Activated CD4-positive, alpha-beta memory T cell treated with anti-CD3 and anti-CD28 coated beads, Interleukin-2, amount 10 ng/mL, durations not matched to agents 7 days and 5 days (primary cell): ENCODE measurements at regions not wholly inside any gene's neighbourhood (a gene's known extent, or its start where the extent isn't known, plus 50 kb on each side); places are given as distances from the start of the nearest gene placed in this dataset.
"Not testable (repeated sequence)": the region's sequence is repeated elsewhere in the genome, so short reads cannot be mapped to it uniquely, and the experiment has no call there.

Experiments
- CTCF ChIA-PET: fragments of 350-600 bp; sonication (Branson Sonifier 250); formaldehyde crosslinking; loops from one replicate; lab custom pipeline; 2021; ENCODE audit warnings: antibody characterized with exemption, inconsistent platforms; lab: Charles Lee
- POLR2A ChIA-PET: fragments of 350-600 bp; sonication (Branson Sonifier 250); formaldehyde crosslinking; loops from one replicate; lab custom pipeline; 2021; ENCODE audit warnings: antibody characterized with exemption; lab: Charles Lee
- DNase-seq: peaks from one replicate; pipeline ENCODE4 v3.0.0-alpha.2; 2020
- H3K27ac Mint-ChIP-seq: one replicate; pipeline ENCODE4 v1.8.0; 2021; ENCODE audit warnings: mild to moderate bottlenecking, mixed read lengths
- H3K27me3 Mint-ChIP-seq: one replicate; pipeline ENCODE4 v1.8.0; 2021; ENCODE audit warnings: mixed read lengths
- H3K36me3 Mint-ChIP-seq: one replicate; pipeline ENCODE4 v1.8.0; 2021; ENCODE audit warnings: low read depth, mixed read lengths
- H3K4me1 Mint-ChIP-seq: one replicate; pipeline ENCODE4 v1.8.0; 2021; ENCODE audit warnings: mixed read lengths
- H3K4me3 Mint-ChIP-seq: one replicate; pipeline ENCODE4 v1.8.0; 2021; ENCODE audit warnings: mild to moderate bottlenecking, mixed read lengths
- H3K9me3 Mint-ChIP-seq: one replicate; pipeline ENCODE4 v1.8.0; 2021; ENCODE audit warnings: mixed read lengths

DNA sequence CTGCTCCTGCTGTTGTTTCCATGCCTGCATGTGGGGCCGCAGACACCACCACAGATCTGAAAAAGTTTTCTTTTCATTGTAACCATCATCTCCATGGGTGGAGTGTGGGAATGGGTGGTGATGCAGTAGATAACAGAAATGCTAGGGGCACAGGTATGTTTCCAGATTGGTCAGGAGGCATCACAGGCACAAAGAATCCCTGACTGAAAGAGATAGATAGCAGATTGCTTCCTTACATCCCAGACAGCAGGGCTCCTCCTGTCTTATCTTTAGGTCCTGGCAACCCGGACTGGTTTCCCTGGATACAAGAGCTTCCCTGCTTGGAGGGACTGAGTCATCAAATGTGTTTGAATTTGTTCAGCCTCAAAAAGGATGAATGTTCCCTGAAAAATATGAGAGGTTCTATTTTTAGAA is 1937.6 kb downstream of the PCDH9 start:
- Mint-ChIP-seq H3K9me3 (no peaks in the 10 kb centered on the region), H3K4me1 (no peaks in the 10 kb centered on the region)
- POLR2A ChIA-PET: no interaction called here

DNA sequence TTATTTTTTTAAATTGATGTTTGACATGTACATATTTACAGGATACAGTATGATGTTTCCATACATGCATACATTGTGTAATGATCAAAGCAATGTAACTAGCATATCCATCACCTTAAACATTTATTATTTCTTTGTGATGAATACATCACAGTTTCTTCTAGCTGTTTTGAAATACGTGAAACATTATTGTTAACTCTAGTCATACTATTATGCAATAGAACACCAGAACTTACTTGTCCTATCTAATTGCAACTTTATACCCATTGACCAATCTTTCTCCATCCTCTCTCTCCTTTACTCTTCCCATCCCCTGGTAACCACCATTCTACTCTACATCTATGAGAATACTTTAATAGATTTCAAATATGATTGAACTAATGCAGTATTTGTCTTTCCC is 1942.7 kb downstream of the PCDH9 start:
- ChIA-PET CTCF (no interaction called here), POLR2A (no interaction called here)
- no peak overlapping the region for H3K4me3 Mint-ChIP-seq
- H3K27ac Mint-ChIP-seq: no peak overlapping the region
- H3K27me3 Mint-ChIP-seq: no peaks in the 10 kb centered on the region
- DNase-seq: no peak
- H3K9me3 Mint-ChIP-seq: no peaks in the 10 kb centered on the region
- no peaks in the 10 kb centered on the region for H3K36me3 Mint-ChIP-seq
- H3K4me1 Mint-ChIP-seq: no peaks in the 10 kb centered on the region

More for the DNA sequence above, 1937.6 kb downstream of the PCDH9 start:
- Mint-ChIP-seq H3K36me3 (no peaks in the 10 kb centered on the region), H3K27me3 (no peaks in the 10 kb centered on the region), H3K27ac (no peak overlapping the region), H3K4me3 (no peak overlapping the region)
- CTCF ChIA-PET: no interaction called here
- no peak for DNase-seq

GRCh38 chr13:65275838-65276630 is 1954.1 kb downstream of the PCDH9 start:
- H3K36me3 Mint-ChIP-seq: no peaks in the 10 kb centered on the region
- no peaks in the 10 kb centered on the region for H3K4me1 Mint-ChIP-seq
- POLR2A ChIA-PET: no interaction called here
- DNase-seq: no peak
- no peaks in the 10 kb centered on the region for H3K27me3 Mint-ChIP-seq
- peaks cover 16% of the 10 kb centered on the region for H3K9me3 Mint-ChIP-seq
- no peak overlapping the region for H3K27ac Mint-ChIP-seq
- CTCF ChIA-PET: no interaction called here
- no peak overlapping the region for H3K4me3 Mint-ChIP-seq

- no peaks in the 10 kb centered on the region for H3K27me3 Mint-ChIP-seq
- CTCF ChIA-PET: no interaction called here
- POLR2A ChIA-PET: no interaction called here
- DNase-seq: no peak
- H3K4me3 Mint-ChIP-seq: no peak overlapping the region
- no peak overlapping the region for H3K27ac Mint-ChIP-seq
- H3K9me3 Mint-ChIP-seq: peaks cover 16% of the 10 kb centered on the region
- H3K4me1 Mint-ChIP-seq: no peaks in the 10 kb centered on the region
- H3K36me3 Mint-ChIP-seq: no peaks in the 10 kb centered on the region
These were observed 1955.0 kb downstream of the PCDH9 start for GRCh38 chr13:65275108-65275507.

DNA sequence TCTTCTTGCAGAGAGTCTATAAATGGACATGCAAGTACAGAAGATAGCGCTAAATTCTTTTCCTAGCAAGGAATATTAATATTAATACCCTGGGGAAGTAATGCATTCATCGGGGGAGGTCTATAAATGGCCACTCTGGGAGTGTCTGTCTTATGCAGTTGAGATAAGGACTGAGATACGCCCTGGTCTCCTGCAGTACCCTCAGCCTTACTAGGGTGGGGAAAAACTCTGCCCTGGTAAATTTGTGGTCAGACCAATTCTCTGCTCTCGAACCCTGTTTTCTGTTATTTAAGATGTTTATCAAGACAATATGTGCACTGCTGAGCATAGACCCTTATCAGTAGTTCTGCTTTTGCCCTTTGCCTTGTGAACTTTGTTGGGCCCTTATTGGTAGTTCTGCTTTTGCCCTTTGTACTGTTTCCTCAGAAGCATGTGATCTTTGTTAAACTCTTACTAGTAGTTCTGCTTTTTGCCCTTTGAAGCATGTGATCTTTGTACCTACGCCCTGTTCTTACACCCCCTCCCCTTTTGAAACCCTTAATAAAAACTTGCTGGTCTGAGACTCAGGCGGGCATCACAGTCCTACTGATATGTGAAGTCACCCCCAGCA is 1956.2 kb downstream of the PCDH9 start:
- H3K36me3 Mint-ChIP-seq, H3K4me3 Mint-ChIP-seq, H3K27ac Mint-ChIP-seq, DNase-seq, H3K27me3 Mint-ChIP-seq, POLR2A ChIA-PET, CTCF ChIA-PET, H3K4me1 Mint-ChIP-seq: not testable (repeated sequence)
- H3K9me3 Mint-ChIP-seq: peaks cover 14% of the 10 kb centered on the region

- H3K4me1 Mint-ChIP-seq: no peaks in the 10 kb centered on the region
- no peak for DNase-seq
- CTCF ChIA-PET: no interaction called here
- H3K27me3 Mint-ChIP-seq: no peaks in the 10 kb centered on the region
- peaks cover 6% of the 10 kb centered on the region for H3K9me3 Mint-ChIP-seq
- no peak overlapping the region for H3K27ac Mint-ChIP-seq
- POLR2A ChIA-PET: no interaction called here
- no peaks in the 10 kb centered on the region for H3K36me3 Mint-ChIP-seq
- no peak overlapping the region for H3K4me3 Mint-ChIP-seq
These were observed 1962.1 kb downstream of the PCDH9 start for GRCh38 chr13:65268009-65268408.

GRCh38 chr13:65265988-65266387 is 1964.1 kb downstream of the PCDH9 start:
- H3K4me3 Mint-ChIP-seq: no peak overlapping the region
- no peak overlapping the region for H3K27ac Mint-ChIP-seq
- peaks cover 3% of the 10 kb centered on the region for H3K9me3 Mint-ChIP-seq
- H3K27me3 Mint-ChIP-seq: no peaks in the 10 kb centered on the region
- H3K4me1 Mint-ChIP-seq: no peaks in the 10 kb centered on the region
- CTCF ChIA-PET: no interaction called here
- DNase-seq: no peak
- no peaks in the 10 kb centered on the region for H3K36me3 Mint-ChIP-seq
- POLR2A ChIA-PET: no interaction called here

DNA sequence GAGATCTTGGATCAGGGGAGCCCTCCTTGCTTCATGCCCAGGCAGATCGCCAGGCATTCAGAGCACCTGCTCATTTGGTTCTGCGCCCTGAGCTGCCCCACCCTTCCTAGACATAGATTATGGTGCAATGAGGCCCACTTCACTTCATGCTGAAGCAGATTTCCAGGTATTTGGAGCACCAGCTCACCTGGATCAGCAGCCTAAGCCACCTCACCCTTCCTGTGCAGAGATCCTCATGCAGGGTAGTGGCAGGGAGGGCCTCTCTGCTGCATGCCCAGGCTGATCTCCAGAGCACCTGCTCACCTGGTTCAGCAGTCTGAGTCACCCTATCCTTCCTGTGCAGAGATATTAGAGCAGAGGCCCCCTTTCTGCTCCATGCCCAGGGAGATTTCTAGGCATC is 1966.1 kb downstream of the PCDH9 start:
- no peaks in the 10 kb centered on the region for H3K36me3 Mint-ChIP-seq

GRCh38 chr13:65260946-65261891 is 1968.9 kb downstream of the PCDH9 start:
- ChIA-PET CTCF (no interaction called here), POLR2A (no interaction called here)
- H3K4me3 Mint-ChIP-seq: no peak overlapping the region
- no peaks in the 10 kb centered on the region for H3K36me3 Mint-ChIP-seq
- no peaks in the 10 kb centered on the region for H3K27me3 Mint-ChIP-seq
- H3K4me1 Mint-ChIP-seq: no peaks in the 10 kb centered on the region
- no peak for DNase-seq
- peaks cover 3% of the 10 kb centered on the region for H3K9me3 Mint-ChIP-seq
- no peak overlapping the region for H3K27ac Mint-ChIP-seq

More for the DNA sequence above, 1966.1 kb downstream of the PCDH9 start:
- POLR2A ChIA-PET: no interaction called here
- Mint-ChIP-seq H3K4me1 (no peaks in the 10 kb centered on the region), H3K27me3 (no peaks in the 10 kb centered on the region), H3K9me3 (peaks cover 3% of the 10 kb centered on the region), H3K27ac (no peak overlapping the region), H3K4me3 (no peak overlapping the region)
- DNase-seq: no peak
- CTCF ChIA-PET: no interaction called here

DNA sequence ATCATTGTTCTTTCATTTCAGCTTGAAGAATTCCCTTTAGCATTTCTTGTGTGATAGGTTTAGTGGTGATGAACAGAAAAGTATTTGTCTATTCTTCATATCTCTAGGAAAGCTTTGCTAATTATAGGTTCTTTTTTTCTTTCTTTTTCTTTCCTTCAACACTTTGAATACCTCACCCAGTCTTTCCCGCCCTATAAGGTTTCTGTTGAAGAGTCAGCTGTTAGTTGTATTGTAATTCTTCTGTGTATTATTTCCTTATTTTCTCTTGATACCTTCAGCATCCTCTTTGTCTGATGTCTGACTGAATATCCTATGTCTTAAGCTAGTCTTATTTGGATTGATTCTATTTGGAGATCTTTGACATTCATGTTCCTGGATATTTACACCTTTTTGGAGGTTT is 1989.4 kb downstream of the PCDH9 start:
- no peak overlapping the region for H3K27ac Mint-ChIP-seq
- H3K9me3 Mint-ChIP-seq: peaks cover 12% of the 10 kb centered on the region
- CTCF ChIA-PET: no interaction called here
- no peak overlapping the region for H3K4me3 Mint-ChIP-seq
- no peaks in the 10 kb centered on the region for H3K4me1 Mint-ChIP-seq
- DNase-seq: no peak
- POLR2A ChIA-PET: no interaction called here
- H3K27me3 Mint-ChIP-seq: no peaks in the 10 kb centered on the region
- H3K36me3 Mint-ChIP-seq: no peaks in the 10 kb centered on the region

- Mint-ChIP-seq H3K27ac (no peak overlapping the region), H3K36me3 (no peaks in the 10 kb centered on the region), H3K4me3 (no peak overlapping the region), H3K27me3 (no peaks in the 10 kb centered on the region), H3K9me3 (peaks cover 15% of the 10 kb centered on the region), H3K4me1 (no peaks in the 10 kb centered on the region)
- ChIA-PET POLR2A (no interaction called here), CTCF (no interaction called here)
- no peak for DNase-seq
These were observed 1993.2 kb downstream of the PCDH9 start for GRCh38 chr13:65236841-65237418.

GRCh38 chr13:65217471-65217995 is 2012.6 kb downstream of the PCDH9 start:
- Mint-ChIP-seq H3K4me3 (no peak overlapping the region), H3K27ac (no peak overlapping the region), H3K27me3 (no peaks in the 10 kb centered on the region), H3K9me3 (peaks cover 2% of the 10 kb centered on the region), H3K4me1 (no peaks in the 10 kb centered on the region), H3K36me3 (no peaks in the 10 kb centered on the region)
- no peak for DNase-seq
- POLR2A ChIA-PET: no interaction called here
- CTCF ChIA-PET: no interaction called here

DNA sequence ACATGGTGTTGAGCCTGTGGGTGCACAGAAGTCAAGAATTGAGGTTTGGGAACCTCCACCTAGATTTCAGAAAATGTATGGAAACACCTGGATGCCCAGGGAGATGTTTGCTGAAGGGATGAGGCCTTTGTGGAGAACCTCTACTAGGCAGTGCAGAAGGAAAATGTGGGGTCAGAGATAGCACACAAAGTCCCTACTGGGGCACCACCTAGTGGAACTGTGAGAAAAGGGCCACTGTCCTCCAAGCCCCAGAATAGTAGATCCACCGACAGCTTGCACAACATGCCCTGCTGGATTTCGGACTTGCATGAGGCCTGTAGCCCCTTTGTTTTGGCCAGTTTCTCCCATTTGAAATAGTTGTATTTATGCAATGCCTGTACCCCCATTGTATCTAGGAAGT is 2027.3 kb downstream of the PCDH9 start:
- H3K36me3 Mint-ChIP-seq, H3K27ac Mint-ChIP-seq, CTCF ChIA-PET, POLR2A ChIA-PET, H3K27me3 Mint-ChIP-seq, H3K4me1 Mint-ChIP-seq, H3K4me3 Mint-ChIP-seq, DNase-seq: not testable (repeated sequence)
- peaks cover 21% of the 10 kb centered on the region for H3K9me3 Mint-ChIP-seq
